ENCODE measurements at regions not wholly inside any gene's neighbourhood (a gene's known extent, or its start where the extent isn't known, plus 50 kb on each side); places are given as distances from the start of the nearest gene placed in this dataset.
"Not testable (repeated sequence)": the region's sequence is repeated elsewhere in the genome, so short reads cannot be mapped to it uniquely, and the experiment has no call there.

- peak in 1 of 2 donors; percentile 49 for DNase-seq (ENCODE audit: low read depth in 2 of 2)
These were observed 582.5 kb downstream of the RFPL4B start for GRCh38 chr6:112929641-112930040.

DNA sequence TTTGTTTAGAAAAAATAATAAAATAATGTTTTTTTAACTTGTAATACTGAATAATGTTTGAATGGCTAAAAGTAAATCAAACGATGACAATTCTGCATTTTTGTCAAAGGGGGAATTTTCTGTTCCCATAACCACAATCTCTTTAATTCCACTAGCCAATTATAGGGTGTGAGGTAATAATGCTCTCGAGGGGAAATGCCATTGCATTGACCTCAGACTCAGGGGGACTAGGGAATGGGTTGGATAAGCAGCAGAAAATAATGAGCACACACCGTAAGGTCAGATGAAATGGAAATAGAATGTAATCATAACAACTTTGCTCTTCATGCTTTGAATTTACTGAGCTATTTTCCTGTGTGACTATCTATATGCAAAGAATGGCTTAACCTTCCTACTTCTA lies 584.7 kb downstream of the RFPL4B start:
- peak; percentile 82 to 98 for DNase-seq (ENCODE audit: low read depth in 2 of 2)

- no peak for DNase-seq (ENCODE audit: low read depth in 2 of 2)
These were observed 586.8 kb downstream of the RFPL4B start for GRCh38 chr6:112933947-112934346.

- DNase-seq (ENCODE audit: low read depth in 2 of 2) = peak in 1 of 2 donors; percentile 87
These were observed 587.5 kb downstream of the RFPL4B start for GRCh38 chr6:112934433-112935327.

DNA sequence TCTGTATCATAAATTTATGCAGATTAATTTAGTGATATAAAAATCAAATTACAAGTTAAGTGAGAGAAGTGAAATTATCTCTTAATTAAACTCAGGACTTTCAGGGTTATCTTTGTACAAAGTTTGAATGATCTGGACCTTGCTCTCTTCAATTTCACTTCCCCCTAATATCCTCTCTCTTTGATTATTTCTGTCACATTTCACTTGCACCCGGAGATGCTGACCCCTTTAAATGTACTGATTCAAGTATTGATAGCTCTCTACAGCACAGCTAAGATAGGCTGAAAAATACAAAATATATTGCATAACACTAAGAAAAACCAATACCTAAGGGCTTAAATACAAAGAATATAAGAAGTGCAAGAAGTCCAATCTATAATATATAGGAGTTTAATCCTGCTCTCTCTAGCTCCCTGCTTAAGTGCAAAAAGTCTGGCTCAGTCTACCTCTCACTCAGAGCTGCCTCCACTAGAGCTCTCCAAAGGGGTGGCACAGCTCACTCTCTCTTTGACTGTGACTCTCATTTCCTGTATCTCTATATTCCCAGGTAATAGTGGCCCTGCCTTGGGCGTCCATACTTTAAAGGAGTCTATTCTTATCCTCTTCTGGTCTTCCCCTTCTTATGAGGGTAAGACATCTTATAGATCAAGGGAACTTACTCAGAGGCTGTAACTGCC lies 588.4 kb downstream of the RFPL4B start:
- DNase-seq (ENCODE audit: low read depth in 2 of 2) = no peak

DNA sequence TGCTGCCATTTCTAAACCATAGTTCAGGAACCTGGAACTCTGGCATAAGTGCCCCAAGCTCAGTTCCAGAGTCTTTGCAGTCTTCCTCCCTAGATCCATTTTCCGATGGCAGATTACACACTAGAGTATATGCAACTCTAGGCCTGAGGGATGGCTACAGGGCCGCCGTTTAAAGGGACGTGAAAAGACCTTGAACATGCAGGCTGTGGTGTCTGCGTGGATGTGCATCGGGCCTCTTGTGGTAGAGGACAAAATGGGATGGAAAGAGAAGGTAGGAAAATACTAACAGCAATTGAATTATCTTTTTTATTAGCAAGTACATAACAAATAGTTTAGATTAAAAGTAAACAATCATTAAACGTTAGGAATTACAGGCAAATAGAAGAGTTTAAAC lies 588.9 kb downstream of the RFPL4B start:
- no peak for DNase-seq (ENCODE audit: low read depth in 2 of 2)

- DNase-seq (ENCODE audit: low read depth in 2 of 2) = peak; percentile 7 to 69
These were observed 589.4 kb downstream of the RFPL4B start for GRCh38 chr6:112936504-112936903.

GRCh38 chr6:112937690-112938089 lies 590.6 kb downstream of the RFPL4B start:
- not testable (repeated sequence) for DNase-seq (ENCODE audit: low read depth in 2 of 2)

DNA sequence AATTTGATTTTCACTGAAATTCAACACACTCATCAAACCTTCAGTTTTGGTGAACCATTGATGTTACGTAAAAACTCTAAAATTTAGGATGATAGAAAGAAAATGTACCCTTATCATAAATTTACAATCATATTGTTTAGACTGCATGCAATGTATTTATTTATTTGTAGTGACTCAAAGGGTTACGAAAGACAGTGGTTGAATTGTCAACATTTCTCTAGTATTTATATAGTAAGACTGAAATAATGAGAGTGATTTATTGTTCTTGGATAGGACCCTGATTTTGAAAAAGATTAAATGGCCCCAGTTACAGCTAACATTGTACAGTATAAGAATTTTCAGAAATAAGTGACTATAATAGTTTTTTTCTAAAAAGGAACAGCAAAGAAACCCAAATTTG lies 591.5 kb downstream of the RFPL4B start:
- no peak for DNase-seq (ENCODE audit: low read depth in 2 of 2)

GRCh38 chr6:112939563-112939962 lies 592.4 kb downstream of the RFPL4B start:
- DNase-seq (ENCODE audit: low read depth in 2 of 2) = peak; percentile 77 to 78

GRCh38 chr6:112941613-112942012 lies 594.5 kb downstream of the RFPL4B start:
- DNase-seq (ENCODE audit: low read depth in 2 of 2) = no peak

DNA sequence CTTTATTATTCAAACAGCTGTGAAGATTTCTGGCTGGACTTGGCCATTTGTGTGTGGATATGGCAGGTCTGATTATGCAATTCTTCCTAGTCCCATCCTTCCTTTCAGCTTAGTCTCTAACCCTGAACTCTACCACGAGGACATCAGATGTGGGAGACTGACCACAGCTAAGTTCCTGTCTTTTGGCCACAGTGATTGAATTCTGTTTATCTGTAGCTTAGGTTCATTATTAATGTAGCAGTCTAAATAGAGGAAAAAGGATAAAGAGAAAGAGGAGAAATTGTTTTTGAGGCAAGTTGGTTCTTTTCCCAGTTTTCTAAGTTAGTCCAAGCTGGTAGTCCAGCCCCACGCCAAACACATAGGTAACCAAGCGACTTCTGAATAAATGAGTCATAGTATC lies 598.9 kb downstream of the RFPL4B start:
- DNase-seq (ENCODE audit: low read depth in 2 of 2) = peak; percentile 29 to 62

GRCh38 chr6:112947507-112947906 lies 600.4 kb downstream of the RFPL4B start:
- DNase-seq (ENCODE audit: low read depth in 2 of 2) = no peak

GRCh38 chr6:112951829-112952228 lies 604.7 kb downstream of the RFPL4B start:
- peak in 1 of 2 donors; percentile 68 for DNase-seq (ENCODE audit: low read depth in 2 of 2)

DNA sequence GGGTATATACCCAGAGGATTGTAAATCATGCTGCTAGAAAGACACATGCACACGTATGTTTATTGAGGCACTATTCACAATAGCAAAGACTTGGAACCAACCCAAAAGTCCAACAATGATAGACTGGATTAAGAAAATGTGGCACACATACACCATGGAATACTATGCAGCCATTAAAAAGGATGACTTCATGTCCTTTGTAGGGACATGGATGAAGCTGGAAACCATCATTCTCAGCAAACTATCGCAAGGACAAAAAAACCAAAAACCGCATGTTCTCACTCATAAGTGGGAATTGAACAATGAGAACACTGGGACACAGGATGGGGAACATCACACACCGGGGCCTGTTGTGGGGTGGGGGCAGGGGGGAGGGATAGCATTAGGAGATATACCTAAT lies 608.6 kb downstream of the RFPL4B start:
- DNase-seq (ENCODE audit: low read depth in 2 of 2) = not testable (repeated sequence)

DNA sequence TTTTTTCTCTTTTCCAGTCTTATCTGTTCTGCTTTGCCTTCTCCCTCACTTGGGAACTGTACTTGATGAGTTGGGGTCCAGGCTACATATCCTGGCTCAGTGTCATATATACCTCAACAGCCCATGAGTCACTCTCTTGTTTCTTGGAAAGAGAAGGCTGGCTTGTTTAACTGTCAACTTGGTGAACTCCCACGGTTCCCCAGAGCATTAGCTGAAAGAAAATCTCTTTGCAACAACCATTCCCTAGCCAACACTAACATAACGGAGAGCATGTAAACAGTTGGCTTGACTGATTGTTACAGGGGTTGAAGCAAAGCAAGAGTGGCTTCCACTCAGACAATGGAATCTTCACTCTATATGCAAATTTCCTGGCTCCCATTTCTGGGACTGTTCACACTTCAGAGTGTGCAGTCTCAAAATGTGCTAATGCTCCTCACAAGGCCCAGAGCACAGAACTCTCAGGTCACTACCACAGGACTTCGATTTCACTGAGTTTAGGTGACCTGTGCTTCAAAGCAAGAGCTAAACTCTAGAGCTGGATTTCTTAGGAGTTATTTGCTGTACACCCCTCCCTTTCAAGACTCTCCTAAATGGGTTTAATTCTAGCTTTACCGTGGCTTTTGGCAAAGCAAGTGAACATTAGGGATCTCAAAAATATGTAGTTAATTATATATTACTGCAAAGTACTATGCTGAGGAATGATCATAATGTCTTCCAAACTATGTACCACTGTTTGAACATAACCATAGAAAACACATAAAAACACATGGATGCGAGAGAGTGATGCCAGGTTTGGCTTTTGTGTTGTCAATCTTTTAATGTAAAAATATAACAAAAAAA lies 609.8 kb downstream of the RFPL4B start:
- DNase-seq (ENCODE audit: low read depth in 2 of 2) = peak; percentile 70 to 85

GRCh38 chr6:112957536-112957916 lies 610.4 kb downstream of the RFPL4B start:
- no peak for DNase-seq (ENCODE audit: low read depth in 2 of 2)

GRCh38 chr6:112960130-112960529 lies 613.0 kb downstream of the RFPL4B start:
- DNase-seq (ENCODE audit: low read depth in 2 of 2) = not testable (repeated sequence)

DNA sequence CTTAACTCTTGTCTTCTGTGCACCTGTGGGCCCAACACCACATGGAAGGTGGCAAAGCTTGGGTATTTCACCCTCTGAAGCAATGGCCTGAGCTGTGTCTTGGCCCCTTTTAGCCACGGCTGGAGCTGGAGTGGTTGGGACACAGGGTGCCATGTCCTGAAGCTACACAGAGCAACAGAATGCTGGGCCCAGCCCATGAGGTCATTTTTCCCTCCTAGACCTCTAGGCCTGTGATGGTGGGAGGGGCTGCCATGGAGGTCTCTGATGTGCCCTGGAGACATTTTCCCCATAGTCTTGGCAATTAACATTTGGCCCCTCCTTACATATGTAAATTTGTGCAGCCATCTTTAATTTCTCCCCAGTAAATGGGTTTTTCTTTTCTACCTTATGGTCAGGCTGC lies 620.8 kb downstream of the RFPL4B start:
- no peak for DNase-seq (ENCODE audit: low read depth in 2 of 2)

- no peak for DNase-seq (ENCODE audit: low read depth in 2 of 2)
These were observed 624.5 kb downstream of the RFPL4B start for GRCh38 chr6:112971651-112972050.

DNA sequence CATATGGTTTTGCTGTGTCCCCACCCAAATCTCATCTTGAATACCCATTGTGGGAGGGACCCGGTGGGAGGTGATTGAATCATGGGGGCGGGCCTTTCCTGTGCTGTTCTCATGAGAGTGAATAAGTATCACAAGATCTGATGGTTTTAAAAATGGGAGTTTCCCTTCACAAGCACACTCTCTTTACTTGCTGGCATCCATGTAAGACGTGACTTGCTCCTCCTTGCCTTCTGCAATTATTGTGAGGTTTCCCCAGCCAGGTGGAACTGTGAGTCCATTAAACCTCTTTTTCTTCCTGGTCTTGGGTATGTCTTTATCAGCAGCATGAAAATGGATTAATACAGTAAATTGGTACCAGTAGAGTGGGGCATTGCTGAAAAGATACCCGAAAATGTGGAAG lies 627.8 kb downstream of the RFPL4B start:
- not testable (repeated sequence) for DNase-seq (ENCODE audit: low read depth in 2 of 2)

GRCh38 chr6:112976579-112976978 lies 629.4 kb downstream of the RFPL4B start:
- not testable (repeated sequence) for DNase-seq (ENCODE audit: low read depth in 2 of 2)

Measured in lung microvascular endothelial cell (primary cell).